ENCODE measurements at regions not wholly inside any gene's neighbourhood (a gene's known extent, or its start where the extent isn't known, plus 50 kb on each side); places are given as distances from the start of the nearest gene placed in this dataset.
"Not testable (repeated sequence)": the region's sequence is repeated elsewhere in the genome, so short reads cannot be mapped to it uniquely, and the experiment has no call there.

- H3K9me3 ChIP-seq (ENCODE audit: control insufficient read depth in 4 of 4, insufficient read depth in 3 of 4, low read length in 3 of 4): no peaks in the 10 kb centered on the region
- H3K27me3 ChIP-seq (ENCODE audit: control insufficient read depth in 3 of 3, insufficient read depth in 3 of 3, low read length in 2 of 3): no peaks in the 10 kb centered on the region
- no peak for TF ChIP-seq CTCF (IDR thresholded peaks at IDR 0.05; ENCODE audit: control extremely low read depth, extremely low read depth)
- no peak overlapping the region for H3K4me3 ChIP-seq
- 73% methylated on average over 4 of the region's 4 CpGs for WGBS, 2 donors
- ATAC-seq (ENCODE audit: insufficient read depth, low FRiP score): no peak
- H3K27ac ChIP-seq (ENCODE audit: low read depth in 1 of 2, low read length in 1 of 2): no peak overlapping the region
- H3K9ac ChIP-seq (ENCODE audit: insufficient read depth in 1 of 2, low read length in 2 of 2): no peak overlapping the region
- peak in 1 of 3 donors; percentile 11 for DNase-seq
- H3K36me3 ChIP-seq (ENCODE audit: control insufficient read depth in 4 of 4, insufficient read depth in 4 of 4, low read length in 4 of 4): no peaks in the 10 kb centered on the region
- H3K4me1 ChIP-seq (ENCODE audit: control insufficient read depth in 5 of 5, insufficient read depth in 5 of 5, low read length in 5 of 5): peaks cover 0 to 8% (median 0%) of the 10 kb centered on the region in 5 donors
These were observed 93.8 kb downstream of the TNFRSF13B start for GRCh38 chr17:16878084-16878483.

- ATAC-seq (ENCODE audit: insufficient read depth, low FRiP score): no peak
- WGBS, 2 donors: 76 to 95% methylated on average over 1 of the region's 1 CpG
These were observed 94.8 kb downstream of the TNFRSF13B start for GRCh38 chr17:16877099-16877498.

GRCh38 chr17:16875662-16876061 lies 96.3 kb downstream of the TNFRSF13B start:
- H3K9ac ChIP-seq (ENCODE audit: insufficient read depth in 1 of 2, low read length in 2 of 2): no peak overlapping the region
- no peaks in the 10 kb centered on the region for H3K9me3 ChIP-seq (ENCODE audit: control insufficient read depth in 4 of 4, insufficient read depth in 3 of 4, low read length in 3 of 4)
- H3K27ac ChIP-seq (ENCODE audit: low read depth in 1 of 2, low read length in 1 of 2): no peak overlapping the region
- no peak overlapping the region for H3K4me3 ChIP-seq
- H3K4me1 ChIP-seq (ENCODE audit: control insufficient read depth in 5 of 5, insufficient read depth in 5 of 5, low read length in 5 of 5): peaks cover 0 to 8% (median 0%) of the 10 kb centered on the region in 5 donors
- H3K27me3 ChIP-seq (ENCODE audit: control insufficient read depth in 3 of 3, insufficient read depth in 3 of 3, low read length in 2 of 3): no peaks in the 10 kb centered on the region
- DNase-seq: peak in 1 of 3 donors; percentile 14
- no peak for TF ChIP-seq CTCF (IDR thresholded peaks at IDR 0.05; ENCODE audit: control extremely low read depth, extremely low read depth)
- H3K36me3 ChIP-seq (ENCODE audit: control insufficient read depth in 4 of 4, insufficient read depth in 4 of 4, low read length in 4 of 4): no peaks in the 10 kb centered on the region
- ATAC-seq (ENCODE audit: insufficient read depth, low FRiP score): no peak

More at GRCh38 chr17:16877099-16877498, 94.8 kb downstream of the TNFRSF13B start:
- H3K36me3 ChIP-seq (ENCODE audit: control insufficient read depth in 4 of 4, insufficient read depth in 4 of 4, low read length in 4 of 4): no peaks in the 10 kb centered on the region
- no peak overlapping the region for H3K9ac ChIP-seq (ENCODE audit: insufficient read depth in 1 of 2, low read length in 2 of 2)
- TF ChIP-seq CTCF (IDR thresholded peaks at IDR 0.05; ENCODE audit: control extremely low read depth, extremely low read depth): no peak
- no peaks in the 10 kb centered on the region for H3K9me3 ChIP-seq (ENCODE audit: control insufficient read depth in 4 of 4, insufficient read depth in 3 of 4, low read length in 3 of 4)
- no peaks in the 10 kb centered on the region for H3K27me3 ChIP-seq (ENCODE audit: control insufficient read depth in 3 of 3, insufficient read depth in 3 of 3, low read length in 2 of 3)
- no peak overlapping the region for H3K27ac ChIP-seq (ENCODE audit: low read depth in 1 of 2, low read length in 1 of 2)
- H3K4me3 ChIP-seq: no peak overlapping the region
- no peak for DNase-seq
- H3K4me1 ChIP-seq (ENCODE audit: control insufficient read depth in 5 of 5, insufficient read depth in 5 of 5, low read length in 5 of 5): peaks cover 0 to 8% (median 0%) of the 10 kb centered on the region in 5 donors

- DNase-seq; H3K36me3 ChIP-seq (ENCODE audit: control insufficient read depth in 4 of 4, insufficient read depth in 4 of 4, low read length in 4 of 4); H3K27ac ChIP-seq (ENCODE audit: low read depth in 1 of 2, low read length in 1 of 2); H3K27me3 ChIP-seq (ENCODE audit: control insufficient read depth in 3 of 3, insufficient read depth in 3 of 3, low read length in 2 of 3); H3K9me3 ChIP-seq (ENCODE audit: control insufficient read depth in 4 of 4, insufficient read depth in 3 of 4, low read length in 3 of 4); ATAC-seq (ENCODE audit: insufficient read depth, low FRiP score); H3K9ac ChIP-seq (ENCODE audit: insufficient read depth in 1 of 2, low read length in 2 of 2); H3K4me1 ChIP-seq (ENCODE audit: control insufficient read depth in 5 of 5, insufficient read depth in 5 of 5, low read length in 5 of 5); H3K4me3 ChIP-seq: not testable (repeated sequence)
- 67 to 97% methylated on average over 9 to 12 of the region's 12 CpGs for WGBS, 2 donors
These were observed 97.7 kb downstream of the TNFRSF13B start for GRCh38 chr17:16874216-16874615.
